Neural crest cell (in vitro differentiated cells): ENCODE measurements at regions not wholly inside any gene's neighbourhood (a gene's known extent, or its start where the extent isn't known, plus 50 kb on each side); places are given as distances from the start of the nearest gene placed in this dataset.

Experiments
- DNase-seq: peaks from one replicate; pipeline ENCODE4 v3.0.0; 2021; ENCODE audit warnings: low read depth, mixed read lengths, low spot score
- H3K27ac Mint-ChIP-seq: one replicate; pipeline ENCODE4 v1.8.0; 2021; ENCODE audit warnings: mild to moderate bottlenecking, mixed read lengths; ENCODE audit not compliant: unreplicated experiment
- H3K27me3 Mint-ChIP-seq: 2 replicates; pipeline ENCODE4 v1.8.0; 2021; ENCODE audit warnings: low read depth, mild to moderate bottlenecking, mixed read lengths
- H3K36me3 Mint-ChIP-seq: 2 replicates; pipeline ENCODE4 v1.8.0; 2021; ENCODE audit warnings: low read depth, mild to moderate bottlenecking, mixed read lengths
- H3K4me1 Mint-ChIP-seq: 2 replicates; pipeline ENCODE4 v1.8.0; 2021; ENCODE audit warnings: mixed read lengths
- H3K4me3 Mint-ChIP-seq: one replicate; pipeline ENCODE4 v1.8.0; 2021; ENCODE audit warnings: mild to moderate bottlenecking, mixed read lengths
- H3K9me3 Mint-ChIP-seq: 2 replicates; pipeline ENCODE4 v1.8.0; 2021; ENCODE audit warnings: mixed read lengths
- CTCF ChIP-seq: fragments of 200-600 bp; sonication (generic); conservative IDR thresholded peaks from 2 replicates; pipeline ENCODE4 v1.5.0; 2021; ENCODE audit warnings: antibody characterized with exemption, mild to moderate bottlenecking

DNA sequence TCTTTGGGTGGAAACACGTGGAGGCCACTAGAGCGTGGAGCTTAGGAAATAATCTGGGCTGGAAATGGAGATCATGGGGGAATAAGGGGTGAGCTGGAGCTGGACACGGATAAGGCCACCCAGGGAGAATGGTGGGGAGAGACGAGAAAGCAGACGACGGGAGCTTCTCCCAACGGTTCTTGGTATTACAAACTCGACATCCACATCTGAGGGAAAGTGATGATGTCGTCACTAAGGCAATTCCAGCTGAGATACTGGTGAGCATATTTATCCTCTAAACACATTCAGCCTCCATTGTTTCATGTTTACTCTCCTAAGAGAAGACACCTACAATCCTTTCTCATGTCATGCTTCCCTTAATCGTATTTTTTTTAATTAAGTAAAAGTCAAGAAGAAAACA is 50.2 kb upstream of the SNX9 start:
- Mint-ChIP-seq H3K4me1 (peaks cover 11% of the 10 kb centered on the region), H3K4me3 (no peak overlapping the region), H3K36me3 (no peaks in the 10 kb centered on the region), H3K27ac (no peak overlapping the region), H3K9me3 (peaks cover 3% of the 10 kb centered on the region), H3K27me3 (peaks cover 8% of the 10 kb centered on the region)
- no peak for TF ChIP-seq CTCF
- no peak for DNase-seq
